IMR-90 (cell line): ENCODE measurements at regions not wholly inside any gene's neighbourhood (a gene's known extent, or its start where the extent isn't known, plus 50 kb on each side); places are given as distances from the start of the nearest gene placed in this dataset.

Source experiments
- ATAC-seq: fragments of 200-7000 bp; cut with Tn5 transposase; 2 replicates; pipeline ENCODE4 v1.9.1; 2020; ENCODE audit warnings: low read depth, mild to moderate bottlenecking, moderate library complexity
- BruUV-seq: library from RNA; stranded (reverse); fragments of 400-500 nt; replicated peaks from 2 replicates; lab custom pipeline; 2021; lab: Mats Ljungman, UMichigan
- CTCF ChIA-PET: fragments of 300-600 bp; formaldehyde crosslinking; extraction: SDS; loops from one replicate; lab custom pipeline; 2021; ENCODE audit warnings: antibody characterized with exemption; lab: Yijun Ruan, JAX
- POLR2A ChIA-PET: fragments of 300-600 bp; sonication (Branson Sonifier 250); formaldehyde crosslinking; loops from one replicate; lab custom pipeline; 2022; ENCODE audit warnings: antibody characterized with exemption; ENCODE audit not compliant: unreplicated experiment; lab: Charles Lee
- DNase-seq: peaks from one replicate; pipeline ENCODE4 v3.0.0; 2013
- H2AFZ ChIP-seq: replicated peaks from 2 replicates; pipeline ENCODE3; 2013; ENCODE audit warnings: low read length, mild to moderate bottlenecking; ENCODE audit not compliant: poor library complexity
- H2AK5ac ChIP-seq: 2 replicates; pipeline ENCODE4 v1.6.1; 2013; ENCODE audit warnings: low read depth, low read length, inconsistent platforms
- H2AK9ac ChIP-seq: replicated peaks from 2 replicates; pipeline ENCODE3; 2013; ENCODE audit warnings: mild to moderate bottlenecking, low read depth, low read length, moderate library complexity; ENCODE audit not compliant: poor library complexity
- H2BK120ac ChIP-seq: 2 replicates; pipeline ENCODE4 v1.6.1; 2013; ENCODE audit warnings: low read depth, low read length, inconsistent platforms
- H2BK15ac ChIP-seq: 3 replicates; pipeline ENCODE4 v1.6.1; 2013; ENCODE audit warnings: low read depth, low read length, inconsistent platforms
- H2BK20ac ChIP-seq: 2 replicates; pipeline ENCODE4 v1.6.1; 2013; ENCODE audit warnings: low read depth, mild to moderate bottlenecking, inconsistent platforms, low read length, moderate library complexity
- H2BK5ac ChIP-seq: 2 replicates; pipeline ENCODE4 v1.6.1; 2013; ENCODE audit warnings: mild to moderate bottlenecking, low read depth, low read length, inconsistent platforms; ENCODE audit not compliant: poor library complexity, severe bottlenecking
- H3K14ac ChIP-seq: replicated peaks from 2 replicates; pipeline ENCODE4 v1.6.1; 2013; ENCODE audit warnings: low read depth, low read length, inconsistent platforms
- H3K18ac ChIP-seq: 2 replicates; pipeline ENCODE4 v1.6.1; 2013; ENCODE audit warnings: low read depth, low read length, control low read depth
- H3K23ac ChIP-seq: 2 replicates; pipeline ENCODE4 v1.6.1; 2013; ENCODE audit warnings: low read depth, low read length, inconsistent platforms
- H3K27ac ChIP-seq: 2 replicates; pipeline ENCODE4 v1.5.1; 2013; ENCODE audit warnings: mild to moderate bottlenecking, control low read depth, low read length; ENCODE audit not compliant: insufficient read depth
- H3K27me3 ChIP-seq: 2 replicates; pipeline ENCODE4 v1.6.1; 2013; ENCODE audit warnings: low read length; ENCODE audit not compliant: control insufficient read depth, insufficient read depth
- H3K36me3 ChIP-seq: 2 replicates; pipeline ENCODE4 v1.6.1; 2013; ENCODE audit warnings: low read length, mixed read lengths; ENCODE audit not compliant: control insufficient read depth, insufficient read depth
- H3K4ac ChIP-seq: 2 replicates; pipeline ENCODE4 v1.6.1; 2013; ENCODE audit warnings: low read depth, low read length, inconsistent platforms
- H3K4me1 ChIP-seq: 2 replicates; pipeline ENCODE4 v1.6.1; 2013; ENCODE audit warnings: low read length, mixed read lengths; ENCODE audit not compliant: control insufficient read depth, insufficient read depth
- H3K4me2 ChIP-seq: 2 replicates; pipeline ENCODE4 v1.6.1; 2013; ENCODE audit warnings: low read depth, mild to moderate bottlenecking, control low read depth, low read length, moderate library complexity
- H3K4me3 ChIP-seq: 2 replicates; pipeline ENCODE4 v1.5.1; 2013; ENCODE audit warnings: low read depth, mild to moderate bottlenecking, control low read depth, low read length, moderate library complexity; ENCODE audit not compliant: insufficient read depth
- H3K56ac ChIP-seq: 2 replicates; pipeline ENCODE4 v1.6.1; 2013; ENCODE audit warnings: low read length, inconsistent platforms; ENCODE audit not compliant: insufficient read depth; ENCODE audit errors: extremely low read depth
- H3K79me1 ChIP-seq, 2 experiments: 2 replicates each; pipeline ENCODE4 v1.6.1; 2013; ENCODE audit warnings: low read length in 2 of 2, inconsistent platforms in 1 of 2, low read depth in 1 of 2
- H3K9ac ChIP-seq: 2 replicates; pipeline ENCODE4 v1.6.1; 2013; ENCODE audit warnings: low read depth, low read length, control low read depth
- H3K9me1 ChIP-seq: 2 replicates; pipeline ENCODE4 v1.6.1; 2013; ENCODE audit warnings: low read length, inconsistent platforms; ENCODE audit not compliant: insufficient read depth
- H3K9me3 ChIP-seq: 2 replicates; pipeline ENCODE4 v1.6.1; 2013; ENCODE audit warnings: low read length; ENCODE audit not compliant: control insufficient read depth, insufficient read depth
- H4K20me1 ChIP-seq: 2 replicates; pipeline ENCODE4 v1.6.1; 2013; ENCODE audit warnings: low read length, inconsistent platforms; ENCODE audit not compliant: insufficient read depth
- H4K5ac ChIP-seq: 2 replicates; pipeline ENCODE4 v1.6.1; 2013; ENCODE audit warnings: mild to moderate bottlenecking, low read depth, low read length, control low read depth
- H4K8ac ChIP-seq, 2 experiments: 2 replicates each; pipeline ENCODE4 v1.6.1; 2013; ENCODE audit warnings: low read depth in 2 of 2, low read length in 2 of 2, control low read depth in 1 of 2, inconsistent platforms in 1 of 2
- H4K91ac ChIP-seq: 2 replicates; pipeline ENCODE4 v1.6.1; 2013; ENCODE audit warnings: low read depth, low read length, inconsistent platforms; ENCODE audit not compliant: insufficient read depth
- CEBPB ChIP-seq: IDR thresholded peaks from 2 replicates; pipeline ENCODE4 v1.6.1; 2012; ENCODE audit warnings: low read depth, low read length, improper control_type of control experiment
- CHD1 ChIP-seq: IDR thresholded peaks from 2 replicates; pipeline ENCODE4 v1.6.1; 2012; ENCODE audit warnings: low read depth, low read length, improper control_type of control experiment
- CTCF ChIP-seq: conservative IDR thresholded peaks from 2 replicates; pipeline ENCODE4 v1.5.1; 2012; ENCODE audit warnings: mild to moderate bottlenecking, low read depth, low read length, improper control_type of control experiment
- ELK1 ChIP-seq: fragments of 150-350 bp; IDR thresholded peaks from 2 replicates; pipeline ENCODE4 v1.6.1; 2016; ENCODE audit warnings: low read depth, mild to moderate bottlenecking, low read length, moderate library complexity, borderline replicate concordance
- FOS ChIP-seq: fragments of 150-350 bp; IDR thresholded peaks from 2 replicates; pipeline ENCODE4 v1.6.1; 2016; ENCODE audit warnings: low read depth, low read length
- MAFK ChIP-seq: IDR thresholded peaks from 2 replicates; pipeline ENCODE4 v1.6.1; 2012; ENCODE audit warnings: low read depth, low read length, improper control_type of control experiment
- MAZ ChIP-seq: IDR thresholded peaks from 2 replicates; pipeline ENCODE4 v1.6.1; 2012; ENCODE audit warnings: low read depth, mild to moderate bottlenecking, low read length, improper control_type of control experiment, moderate library complexity, borderline replicate concordance
- MXI1 ChIP-seq: IDR thresholded peaks from 2 replicates; pipeline ENCODE4 v1.6.1; 2012; ENCODE audit warnings: low read depth, mild to moderate bottlenecking, low read length, moderate library complexity, borderline replicate concordance
- POLR2A ChIP-seq: IDR thresholded peaks from 2 replicates; pipeline ENCODE4 v1.6.1; 2012; ENCODE audit warnings: mild to moderate bottlenecking, low read depth, low read length
- RCOR1 ChIP-seq: IDR thresholded peaks from 2 replicates; pipeline ENCODE4 v1.6.1; 2012; ENCODE audit warnings: mild to moderate bottlenecking, low read length, improper control_type of control experiment; ENCODE audit not compliant: insufficient replicate concordance
- RFX5 ChIP-seq: IDR thresholded peaks from 2 replicates; pipeline ENCODE4 v1.8.0; 2012; ENCODE audit warnings: low read depth, mild to moderate bottlenecking, low read length, moderate library complexity
- SMC3 ChIP-seq: fragments of 150-350 bp; IDR thresholded peaks from 2 replicates; pipeline ENCODE4 v1.6.1; 2016; ENCODE audit warnings: low read depth, mild to moderate bottlenecking, antibody characterized with exemption, low read length, moderate library complexity
- WGBS, 2 experiments: methylation state at CpG; one replicate each; pipeline versions ENCODE4 v1.1.5 to v1.1.7; 2013; ENCODE audit warnings: missing lambda C conversion rate in 2 of 2; ENCODE audit not compliant: insufficient read length in 1 of 2; ENCODE audit errors: extremely low coverage in 2 of 2; 5-methylcytosine and 5-hydroxymethylcytosine counted together
- dilution Hi-C: fragments of 300-500 bp; cut with HindIII; formaldehyde crosslinking; loops from one replicate; pipeline ENCODE4 v1.14.3; 2018; ENCODE audit warnings: low sequenced_read_pairs; ENCODE audit not compliant: unreplicated experiment
- in situ Hi-C: fragments of 300-500 bp; cut with MboI; formaldehyde crosslinking; loops from 3 replicates; pipeline ENCODE4 v1.14.3; 2019; ENCODE audit warnings: low sequenced_read_pairs, inconsistent platforms, mixed read lengths
- intact Hi-C: fragments of 100-400 bp; cut with micrococcal nuclease; formaldehyde crosslinking; loops from 2 replicates; pipeline ENCODE4 v1.10.0; 2022

- no peak overlapping the region for H2AK9ac ChIP-seq
- H3K9ac ChIP-seq = no peak overlapping the region
- DNase-seq (no peak), ATAC-seq (no peak)
- CTCF ChIA-PET = no interaction called here
- no peak overlapping the region for H3K23ac ChIP-seq
- BruUV-seq = no TSS peak
- no peak overlapping the region for H2AFZ ChIP-seq
- POLR2A ChIA-PET = no interaction called here
- H4K8ac ChIP-seq = no peak overlapping the region
- peak overlapping the region; percentile 76; the same call in 1 of the 2 replicates for H3K18ac ChIP-seq
- H2BK120ac ChIP-seq = no peak overlapping the region
- peak overlapping the region; percentile 12; the same call in 1 of the 2 replicates for H2AK5ac ChIP-seq
- dilution Hi-C loops = no loop called here
- H4K91ac ChIP-seq = no peak overlapping the region
- no peak overlapping the region for H3K4me2 ChIP-seq
- H3K9me1 ChIP-seq = peaks cover 3% of the 10 kb centered on the region; the same call in 1 of the 2 replicates
- 100% methylated on average over 1 of the region's 4 CpGs; no CpG with 5 or more reads in 1 of the 2 experiments for WGBS, 2 experiments
- peaks cover 15% of the 10 kb centered on the region for H3K4me1 ChIP-seq
- no peaks in the 10 kb centered on the region for H3K27me3 ChIP-seq
- H4K20me1 ChIP-seq = no peaks in the 10 kb centered on the region
- no peak overlapping the region for H3K4ac ChIP-seq
- H3K79me1 ChIP-seq = no peaks in the 10 kb centered on the region
- no peak overlapping the region for H2BK20ac ChIP-seq
- no peak overlapping the region for H2BK5ac ChIP-seq
- H3K56ac ChIP-seq = no peak overlapping the region
- H3K4me3 ChIP-seq = no peak overlapping the region
- no peak for TF ChIP-seq CEBPB
- no peak for TF ChIP-seq POLR2A
- TF ChIP-seq ELK1 = no peak
- no peak for TF ChIP-seq MAZ
- TF ChIP-seq RFX5 = no peak
- no peak for TF ChIP-seq MXI1
- TF ChIP-seq FOS = no peak
- no peak for TF ChIP-seq RCOR1
- no peak for TF ChIP-seq SMC3
- no peak for TF ChIP-seq CTCF
- no peak for TF ChIP-seq CHD1
- no peak for TF ChIP-seq MAFK
- in situ Hi-C loops = no loop called here
- H2BK15ac ChIP-seq = 0 out of 3 replicates have a peak overlapping the region, but pooled peaks have one; percentile 25
- H3K27ac ChIP-seq = no peak overlapping the region
- intact Hi-C loops = no loop called here
- H3K36me3 ChIP-seq = no peaks in the 10 kb centered on the region
- H3K14ac ChIP-seq = no peak overlapping the region; the same call in 1 of the 2 replicates
- H3K9me3 ChIP-seq = no peaks in the 10 kb centered on the region
- H4K5ac ChIP-seq = no peak overlapping the region
Measured at GRCh38 chr9:16348531-16348930, 521.9 kb downstream of the BNC2 start.
